NCI-H524 treated with DMSO at 0.1 percent for 48 hours (cell line): ENCODE measurements at regions not wholly inside any gene's neighbourhood (a gene's known extent, or its start where the extent isn't known, plus 50 kb on each side); places are given as distances from the start of the nearest gene placed in this dataset.
A peak's percentile ranks its signal among the peaks of the same experiment; 100 is the strongest.
"Not testable (repeated sequence)": the region's sequence is repeated elsewhere in the genome, so short reads cannot be mapped to it uniquely, and the experiment has no call there.

Experiments
- DNase-seq: peaks from one replicate; lab custom pipeline; 2025; lab: John Stamatoyannopoulos, UW

- DNase-seq = not testable (repeated sequence)
Observed at GRCh38 chr14:27799066-27800028, 967.2 kb upstream of the FOXG1 start.

DNA sequence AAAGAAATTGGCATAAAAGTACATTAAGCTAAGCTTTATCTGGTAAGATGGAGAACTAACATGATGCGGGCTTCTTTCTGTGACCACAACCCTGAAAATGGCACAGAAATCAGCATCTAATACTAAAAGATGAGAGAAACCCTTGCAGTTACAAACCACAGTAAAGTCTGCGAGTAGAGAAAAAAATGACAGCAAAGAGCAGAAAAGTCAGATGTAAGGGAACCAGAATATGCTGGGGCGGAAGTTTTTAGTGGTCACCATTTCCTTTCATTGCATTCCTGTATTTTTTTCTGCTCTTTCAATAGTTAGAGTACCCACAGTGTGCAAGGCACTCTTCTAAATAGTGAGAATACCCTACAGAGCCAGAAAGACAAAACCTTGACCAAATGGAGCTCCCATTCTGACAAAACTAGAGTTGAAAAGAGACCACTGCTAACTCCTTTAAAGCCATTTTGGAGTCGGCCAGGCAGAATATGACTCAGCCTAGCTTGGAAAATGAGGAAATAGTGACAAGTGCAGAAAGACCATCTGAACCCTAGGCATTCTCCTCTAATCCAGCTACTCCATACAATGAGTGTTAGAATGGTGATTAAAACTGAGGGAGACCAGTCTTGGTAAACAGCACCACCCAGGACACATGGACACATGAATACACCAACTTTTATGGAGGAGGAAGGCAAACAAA, 948.7 kb upstream of the FOXG1 start:
- not testable (repeated sequence) for DNase-seq

DNA sequence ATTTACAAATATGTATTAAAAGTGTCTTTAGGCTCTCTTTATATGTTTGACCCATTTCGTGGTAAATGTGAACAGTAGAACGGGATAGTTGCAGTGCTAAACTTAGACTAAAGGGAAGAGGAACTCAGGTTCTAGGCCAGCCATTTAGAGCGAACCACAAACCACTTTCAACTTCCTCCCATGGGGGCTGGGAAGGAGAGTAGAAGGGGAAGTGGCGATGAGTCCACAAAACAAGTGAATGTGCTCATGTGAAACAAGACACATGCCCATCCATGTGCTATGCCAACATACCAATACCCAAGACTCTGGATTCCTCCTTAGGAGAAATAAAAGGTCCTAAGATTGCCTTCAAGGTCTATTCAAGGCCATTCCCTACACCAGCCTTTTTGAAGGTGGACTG, 940.4 kb upstream of the FOXG1 start:
- not testable (repeated sequence) for DNase-seq

- DNase-seq = not testable (repeated sequence)
Observed at GRCh38 chr14:27831978-27832377, 934.6 kb upstream of the FOXG1 start.

- not testable (repeated sequence) for DNase-seq
Observed at GRCh38 chr14:27833001-27833400, 933.6 kb upstream of the FOXG1 start.

GRCh38 chr14:27836386-27836785, 930.2 kb upstream of the FOXG1 start:
- peak; percentile 33 for DNase-seq

DNA sequence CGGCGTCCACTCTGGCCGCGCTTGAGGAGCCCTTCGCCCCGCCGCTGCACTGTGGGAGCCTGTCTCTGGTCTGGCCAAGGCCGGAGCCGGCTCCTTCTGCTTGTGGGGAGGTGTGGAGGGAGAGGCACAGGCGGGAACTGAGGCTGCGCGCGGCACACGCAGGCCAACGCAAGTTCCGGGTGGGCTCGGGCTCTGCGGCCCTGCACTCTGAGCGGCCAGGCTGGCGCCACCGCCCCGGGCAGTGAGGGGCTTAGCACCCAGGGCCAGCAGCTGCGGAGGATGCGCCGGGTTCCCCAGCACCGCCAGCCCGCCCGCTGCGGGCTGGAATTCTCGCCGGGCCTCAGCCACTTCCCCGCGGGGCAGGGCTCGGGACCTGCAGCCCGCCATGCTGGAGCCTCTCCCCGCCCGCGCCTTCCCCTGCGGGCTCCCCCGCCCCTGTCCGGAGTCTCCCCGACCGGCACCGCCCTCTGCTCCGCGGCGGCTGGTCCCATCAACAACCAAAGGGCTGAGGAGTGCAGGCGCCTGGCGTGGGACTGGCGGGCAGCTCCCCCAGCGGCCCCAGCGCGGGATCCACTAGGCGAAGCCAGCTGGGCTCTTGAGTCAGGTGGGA, 921.2 kb upstream of the FOXG1 start:
- no peak for DNase-seq

- DNase-seq = no peak
Observed at GRCh38 chr14:27845902-27846301, 920.7 kb upstream of the FOXG1 start.

GRCh38 chr14:27847480-27847879, 919.1 kb upstream of the FOXG1 start:
- not testable (repeated sequence) for DNase-seq

- DNase-seq = not testable (repeated sequence)
Observed at GRCh38 chr14:27849193-27849592, 917.4 kb upstream of the FOXG1 start.

DNA sequence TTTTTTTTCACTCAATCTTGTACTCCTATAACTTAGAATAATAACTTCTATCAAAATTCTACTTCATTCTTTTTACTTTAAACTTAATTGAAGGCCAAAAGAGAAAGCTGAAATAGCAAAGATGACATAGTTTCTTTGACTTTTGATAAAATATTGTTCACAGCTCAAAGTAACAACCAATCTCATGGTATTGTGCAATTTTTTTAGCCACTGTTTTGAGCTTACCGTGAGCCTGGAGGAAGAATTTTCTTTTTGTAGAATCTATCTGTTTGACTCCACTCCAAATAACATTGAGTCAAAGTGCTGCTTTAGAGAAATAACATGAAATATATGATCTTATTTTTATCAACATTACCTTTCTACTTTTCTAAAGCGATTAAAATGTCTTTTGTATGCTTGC, 903.9 kb upstream of the FOXG1 start:
- no peak for DNase-seq

GRCh38 chr14:27863166-27863565, 903.4 kb upstream of the FOXG1 start:
- DNase-seq = no peak

- DNase-seq = no peak
Observed at GRCh38 chr14:27881063-27881462, 885.5 kb upstream of the FOXG1 start.

GRCh38 chr14:27881646-27882045, 884.9 kb upstream of the FOXG1 start:
- no peak for DNase-seq

GRCh38 chr14:27886256-27886655, 880.3 kb upstream of the FOXG1 start:
- no peak for DNase-seq

- DNase-seq = no peak
Observed at GRCh38 chr14:27890259-27890658, 876.3 kb upstream of the FOXG1 start.

GRCh38 chr14:27908484-27908883, 858.1 kb upstream of the FOXG1 start:
- DNase-seq = not testable (repeated sequence)

- DNase-seq = no peak
Observed at GRCh38 chr14:27916326-27916725, 850.3 kb upstream of the FOXG1 start.

- DNase-seq = no peak
Observed at GRCh38 chr14:27917896-27918295, 848.7 kb upstream of the FOXG1 start.

- DNase-seq = no peak
Observed at GRCh38 chr14:27927519-27927918, 839.1 kb upstream of the FOXG1 start.

DNA sequence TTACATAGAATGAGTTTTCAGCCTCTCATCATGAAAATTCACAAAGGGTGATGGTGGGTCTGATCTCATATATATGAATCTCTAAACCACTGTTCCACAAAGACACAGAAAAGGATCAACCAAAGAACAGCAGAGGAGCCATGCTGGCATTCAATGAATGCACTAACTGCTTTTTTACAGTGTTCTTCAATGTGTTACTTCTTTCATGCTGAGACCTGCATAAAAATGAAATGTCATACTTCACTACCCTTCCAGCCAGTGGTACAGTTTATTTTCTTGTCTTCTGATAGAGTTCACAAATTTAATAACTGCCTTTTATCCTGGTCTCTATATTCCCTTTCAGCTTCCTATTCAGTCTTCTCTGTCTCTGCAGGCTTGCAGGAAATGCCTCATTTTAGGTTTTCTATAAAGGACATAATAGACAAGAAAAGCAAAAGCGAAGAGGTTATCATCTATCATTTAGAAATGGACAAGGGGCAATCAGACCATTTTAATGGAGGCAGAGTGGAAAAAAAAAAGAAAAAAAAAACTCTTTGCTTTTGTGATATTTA, 836.7 kb upstream of the FOXG1 start:
- no peak for DNase-seq

- DNase-seq = no peak
Observed at GRCh38 chr14:27938392-27938791, 828.2 kb upstream of the FOXG1 start.
